ENCODE measurements at regions not wholly inside any gene's neighbourhood (a gene's known extent, or its start where the extent isn't known, plus 50 kb on each side); places are given as distances from the start of the nearest gene placed in this dataset.

- DNase-seq, result no peak
These were observed 265.1 kb downstream of the PTPRU start for GRCh38 chr1:29501227-29501976.

- no peak for DNase-seq
These were observed 264.3 kb downstream of the PTPRU start for GRCh38 chr1:29500651-29501050.

- no peak for DNase-seq
These were observed 263.7 kb downstream of the PTPRU start for GRCh38 chr1:29500041-29500440.

DNA sequence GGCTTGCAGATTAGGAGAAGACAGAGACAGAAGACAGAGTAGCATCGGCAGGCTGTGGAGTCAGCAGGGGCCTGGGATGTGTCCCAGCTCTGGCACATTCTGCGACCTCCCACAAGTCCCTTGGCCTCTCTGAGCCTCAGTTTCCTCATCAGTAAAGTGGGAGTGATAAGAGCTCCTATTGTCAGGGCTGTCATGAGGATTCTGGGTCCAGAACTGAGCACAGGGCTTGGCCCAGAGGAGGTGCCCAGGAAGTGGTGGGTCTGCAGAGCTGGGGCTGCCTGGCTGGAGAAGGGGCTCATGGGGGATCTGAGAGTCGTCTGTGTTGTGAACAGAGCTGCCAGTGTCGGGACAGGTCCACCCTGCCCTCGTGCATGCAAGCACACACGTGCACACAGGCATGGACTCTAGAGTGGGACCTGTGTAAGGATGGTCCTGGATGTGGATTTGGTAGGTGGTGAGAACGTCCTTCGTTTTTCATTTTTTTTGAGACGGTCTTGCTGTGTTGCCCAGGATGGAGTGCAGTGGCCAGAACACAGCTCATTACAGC lies 262.9 kb downstream of the PTPRU start:
- DNase-seq, result no peak

DNA sequence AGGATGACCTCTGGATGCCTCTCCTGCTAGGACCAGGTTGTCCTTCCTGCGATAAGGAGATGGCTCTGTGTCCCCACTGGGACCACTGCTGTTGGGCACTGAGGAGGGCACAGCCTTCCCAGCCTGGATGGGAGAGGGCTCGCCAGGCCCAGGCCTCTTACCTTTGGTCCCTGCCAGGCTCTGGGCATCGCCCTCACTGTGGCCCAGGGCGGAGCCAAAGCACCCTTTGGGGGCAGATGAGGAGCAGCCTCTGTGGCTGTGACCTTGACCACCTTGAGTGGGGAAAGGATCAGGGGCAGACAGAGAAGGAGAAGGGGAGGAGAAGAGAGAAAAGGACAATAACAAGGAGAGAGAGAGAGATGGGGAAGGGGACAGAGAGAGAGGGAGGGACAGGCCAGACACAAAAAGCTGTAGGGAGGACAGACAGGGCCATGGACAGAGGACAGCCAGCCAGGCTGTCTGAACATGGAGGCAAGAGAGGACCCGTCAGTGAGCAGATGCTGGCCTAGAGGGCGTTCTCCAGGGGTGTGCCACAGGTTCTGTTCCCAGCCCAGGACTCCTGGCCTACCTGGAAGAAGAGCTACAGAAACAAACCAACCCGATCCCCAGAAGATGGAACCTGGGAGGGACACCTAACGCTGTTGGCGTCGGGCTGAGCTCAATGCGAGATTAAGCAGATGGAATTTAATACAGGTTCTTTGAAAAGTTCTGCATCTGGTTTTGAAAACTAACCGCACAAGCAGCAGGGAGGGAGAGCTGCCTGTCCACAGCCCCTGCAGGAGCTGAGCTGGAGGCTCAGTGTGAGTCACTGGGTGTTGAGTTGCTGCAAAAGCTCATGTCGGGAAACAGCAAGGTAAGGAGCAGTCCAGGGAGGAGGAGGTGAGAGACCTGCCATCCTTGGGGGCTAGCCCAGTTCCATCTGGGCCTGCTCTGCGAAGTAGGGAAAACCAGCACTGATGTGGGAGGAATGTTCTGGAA lies 262.1 kb downstream of the PTPRU start:
- no peak for DNase-seq

DNA sequence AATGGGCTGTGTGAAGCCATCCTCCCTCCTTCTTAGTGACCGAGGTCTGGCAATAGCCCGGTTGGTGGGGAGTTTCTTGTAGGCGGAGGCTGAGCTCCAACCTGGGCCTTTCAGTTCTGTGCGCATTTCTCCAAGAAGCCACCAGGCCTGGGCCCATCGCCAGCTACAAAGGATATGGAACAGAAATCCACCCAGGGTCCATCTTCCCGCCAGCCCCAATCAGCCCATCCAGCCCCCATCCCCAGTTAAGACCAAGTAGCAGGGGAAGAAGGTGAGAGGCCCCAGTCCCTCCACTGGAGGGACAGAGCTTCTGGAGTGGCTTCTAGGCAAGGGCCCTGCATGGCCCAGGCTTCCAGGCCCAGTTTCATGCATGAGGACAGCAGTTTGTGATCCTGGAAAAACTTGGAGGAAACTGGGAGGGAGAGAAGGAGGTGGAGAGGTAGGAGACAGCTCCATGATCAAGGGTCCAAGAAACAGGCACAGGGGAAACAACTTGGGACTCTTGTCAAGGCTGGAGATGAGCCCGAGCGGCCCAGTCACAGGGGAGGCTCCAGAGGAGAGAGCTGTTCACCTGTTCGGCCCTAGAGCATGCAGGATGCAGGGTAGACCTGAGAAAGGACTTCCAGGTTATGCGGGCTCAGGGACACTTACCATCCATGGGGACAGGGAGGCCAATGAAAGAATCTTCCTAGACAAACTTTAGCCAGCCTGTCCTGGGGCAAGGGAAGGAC lies 261.2 kb downstream of the PTPRU start:
- no peak for DNase-seq

DNA sequence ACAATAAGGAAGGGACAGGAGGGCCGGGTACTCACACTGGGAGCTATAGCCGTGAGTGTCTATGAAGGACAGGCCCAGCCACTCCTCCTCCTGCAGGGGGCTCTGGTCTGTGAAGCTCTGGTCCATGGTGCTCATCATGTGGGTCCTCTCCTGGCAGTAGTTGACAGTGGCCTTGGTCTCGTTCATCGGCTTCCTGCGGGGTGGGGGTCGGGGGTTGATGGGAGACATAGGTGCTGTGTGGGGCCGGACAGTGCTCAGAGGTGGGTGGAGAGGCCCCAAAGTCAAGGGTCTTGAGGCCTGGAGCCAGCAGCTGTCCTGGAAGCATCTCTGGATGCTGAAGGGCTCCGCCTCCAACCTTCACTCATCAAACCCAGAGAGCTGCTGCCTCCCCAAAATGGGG lies 260.4 kb downstream of the PTPRU start:
- DNase-seq, result no peak

DNA sequence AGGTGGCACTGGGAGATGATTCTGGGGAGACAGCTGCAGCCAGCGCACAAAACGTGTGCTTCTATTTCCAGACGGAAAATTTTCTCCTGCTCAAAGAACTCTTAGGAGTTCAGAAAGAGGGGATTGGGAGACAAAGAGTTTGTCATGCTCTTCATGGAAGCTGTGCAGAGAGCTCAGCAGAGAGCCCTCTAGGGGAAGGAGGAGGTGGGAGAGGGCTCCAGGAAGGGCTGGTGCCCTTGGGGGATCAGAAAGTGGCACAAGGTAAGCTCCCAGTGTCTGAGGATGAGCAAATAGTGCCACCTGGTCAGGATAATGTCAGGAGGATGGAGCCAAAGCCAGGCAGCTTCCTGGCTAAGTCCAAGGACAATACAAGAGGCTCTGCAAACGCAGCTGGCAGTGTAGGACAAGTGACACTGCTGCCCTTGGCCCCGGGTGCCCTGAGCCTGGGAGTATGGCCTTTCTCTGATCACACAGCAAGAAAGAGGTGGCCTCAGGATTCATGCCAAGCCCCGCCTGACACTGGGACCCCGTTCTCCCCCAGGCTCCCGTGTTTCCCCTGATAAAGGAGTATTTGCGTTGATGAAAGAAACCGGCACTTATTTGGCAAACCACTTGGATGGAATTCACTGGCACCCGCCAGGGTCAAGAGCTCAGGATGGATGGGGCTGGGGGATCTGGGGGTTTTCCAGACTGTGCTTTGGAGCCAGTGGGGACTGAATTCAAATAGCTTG lies 254.0 kb downstream of the PTPRU start:
- DNase-seq, result no peak

DNA sequence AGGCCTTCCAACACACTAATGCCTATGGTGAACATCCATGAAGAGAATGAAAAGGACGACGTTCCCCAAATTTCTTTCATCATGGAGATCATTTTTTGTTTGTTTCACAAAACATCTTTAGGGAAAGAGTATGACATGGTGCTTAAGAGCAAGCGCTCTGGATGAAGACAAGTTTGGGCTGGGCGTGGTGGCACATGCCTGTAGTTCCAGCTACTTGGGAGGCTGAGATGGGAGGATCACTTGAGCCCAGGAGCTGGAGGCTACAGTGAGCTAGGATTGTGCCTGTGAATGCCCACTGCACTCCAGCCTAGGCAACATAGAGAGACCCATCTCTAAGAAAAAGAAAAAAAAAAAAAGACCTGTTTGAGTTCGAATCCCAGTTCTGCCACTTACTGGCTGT lies 253.1 kb downstream of the PTPRU start:
- DNase-seq, result no peak

DNA sequence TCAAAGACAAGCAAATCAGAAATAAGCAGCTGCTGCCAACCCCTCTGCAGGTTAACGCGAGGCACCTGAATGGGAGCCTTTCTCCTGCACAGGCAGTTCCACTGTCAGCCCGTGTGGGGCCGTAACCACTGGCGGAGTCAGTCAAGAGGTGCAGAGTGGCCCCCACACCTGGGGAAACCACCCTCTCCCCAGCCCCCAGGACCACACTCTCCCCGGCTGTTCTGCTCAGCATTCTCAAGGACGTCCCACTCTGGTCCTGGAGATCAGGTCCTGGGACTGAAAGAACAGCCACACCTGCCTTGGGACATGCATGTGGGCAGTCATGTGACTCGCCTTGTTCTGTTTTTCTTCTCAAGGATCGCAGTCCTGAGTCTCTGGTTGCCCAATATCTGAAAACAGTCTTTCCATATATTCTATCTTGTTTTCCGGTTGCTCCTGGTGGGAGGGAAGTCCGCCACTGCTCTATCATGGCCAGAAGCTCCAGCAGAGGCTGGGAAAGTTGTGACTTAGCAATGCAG lies 252.5 kb downstream of the PTPRU start:
- DNase-seq, result no peak

GRCh38 chr1:29488086-29488793 lies 251.9 kb downstream of the PTPRU start:
- no peak for DNase-seq

DNA sequence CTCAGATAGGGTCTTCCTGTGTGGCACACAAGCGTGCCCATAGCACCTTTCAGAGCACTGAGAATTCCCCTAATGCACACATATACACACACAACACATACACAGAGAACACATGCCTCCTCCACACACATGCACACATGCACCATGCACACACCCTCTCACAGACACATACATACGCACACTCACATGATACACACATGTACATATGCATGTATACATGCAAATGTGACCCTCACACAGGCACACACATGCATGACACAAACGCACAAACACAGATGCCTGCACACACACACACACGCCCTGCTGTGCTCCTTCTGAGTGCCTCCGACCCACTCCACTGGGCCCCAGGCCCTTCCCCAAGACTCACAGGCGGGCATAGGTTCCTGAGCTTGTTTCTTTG lies 251.0 kb downstream of the PTPRU start:
- no peak for DNase-seq

- DNase-seq, result no peak
These were observed 249.0 kb downstream of the PTPRU start for GRCh38 chr1:29485096-29485925.

- DNase-seq, result no peak
These were observed 246.7 kb downstream of the PTPRU start for GRCh38 chr1:29482991-29483390.

- no peak for DNase-seq
These were observed 245.7 kb downstream of the PTPRU start for GRCh38 chr1:29482064-29482463.

- no peak for DNase-seq
These were observed 244.7 kb downstream of the PTPRU start for GRCh38 chr1:29481031-29481430.

GRCh38 chr1:29478879-29479278 lies 242.6 kb downstream of the PTPRU start:
- DNase-seq, result no peak

DNA sequence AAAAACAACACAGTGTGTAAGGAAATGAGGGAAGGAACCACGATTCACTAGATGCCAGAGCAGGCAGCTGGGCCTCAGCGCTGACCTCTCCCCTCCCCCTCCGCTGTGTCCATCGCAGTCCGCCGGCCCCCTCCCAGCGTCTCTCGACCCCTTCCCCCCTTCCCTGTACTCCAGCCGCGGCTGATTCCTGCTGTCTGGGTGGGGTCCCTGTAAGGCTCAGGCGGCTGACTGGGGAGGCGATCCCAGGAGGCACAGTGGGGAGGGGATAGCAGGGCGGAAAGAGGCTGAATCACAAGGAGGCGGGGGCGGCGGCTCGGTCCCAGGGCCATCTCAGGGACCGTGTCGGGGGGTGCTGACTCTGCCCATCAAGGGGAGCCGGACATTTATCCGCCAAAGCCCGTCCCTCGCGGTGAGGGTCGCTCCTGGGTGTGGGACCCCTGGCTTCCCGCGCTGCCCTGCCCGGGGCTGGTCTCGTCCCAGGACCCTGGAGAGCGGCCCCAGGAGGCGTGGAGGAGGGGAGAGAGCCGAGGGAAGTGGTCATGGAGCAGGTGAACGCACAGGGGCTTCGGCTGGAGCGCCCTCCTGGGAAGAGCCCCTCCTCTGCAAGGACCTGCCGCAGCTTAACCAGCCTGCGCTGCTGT lies 241.9 kb downstream of the PTPRU start:
- no peak for DNase-seq

- DNase-seq, result no peak
These were observed 239.0 kb downstream of the PTPRU start for GRCh38 chr1:29475326-29475725.
